ENCODE measurements at regions not wholly inside any gene's neighbourhood (a gene's known extent, or its start where the extent isn't known, plus 50 kb on each side); places are given as distances from the start of the nearest gene placed in this dataset.
"Not testable (repeated sequence)": the region's sequence is repeated elsewhere in the genome, so short reads cannot be mapped to it uniquely, and the experiment has no call there.

- no peak for DNase-seq
- no peak for ATAC-seq
- intact Hi-C loops (cut with DNase I, micrococcal nuclease) = no loop called here
Observed at GRCh38 chr16:24624102-24624501, 84.7 kb downstream of the RBBP6 start.

GRCh38 chr16:24626256-24626655 is 86.9 kb downstream of the RBBP6 start:
- no peak for DNase-seq
- ATAC-seq = no peak
- intact Hi-C loops (cut with DNase I, micrococcal nuclease) = no loop called here

DNA sequence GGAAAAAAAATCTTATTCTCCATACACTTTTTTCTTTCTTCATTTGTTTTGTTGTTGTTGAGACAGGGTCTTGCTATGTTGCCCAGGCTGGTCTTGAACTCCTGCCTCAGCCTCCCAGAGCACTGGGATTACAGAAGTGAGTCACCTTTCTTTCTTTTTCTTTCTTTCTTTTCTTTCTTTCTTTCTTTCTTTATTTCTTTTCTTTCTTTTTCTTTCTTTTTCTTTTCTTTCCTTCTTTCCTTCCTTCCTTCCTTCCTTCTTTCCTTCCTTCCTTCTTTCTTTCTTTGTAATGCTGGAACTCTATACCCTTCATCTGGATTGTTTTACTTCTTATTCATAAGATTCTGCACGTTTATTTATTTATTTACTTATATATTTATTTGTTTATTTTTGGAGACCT is 94.5 kb upstream of the TNRC6A start:
- no peak for ATAC-seq
- no peak for DNase-seq
- intact Hi-C loops (cut with DNase I, micrococcal nuclease) = no loop called here

GRCh38 chr16:24635900-24636610 is 93.4 kb upstream of the TNRC6A start:
- no peak for ATAC-seq
- intact Hi-C loops (cut with DNase I, micrococcal nuclease) = no loop called here
- peak; percentile 52 to 68 for DNase-seq

GRCh38 chr16:24639769-24640168 is 89.7 kb upstream of the TNRC6A start:
- no peak for DNase-seq
- ATAC-seq = no peak
- intact Hi-C loops (cut with DNase I, micrococcal nuclease) = no loop called here

DNA sequence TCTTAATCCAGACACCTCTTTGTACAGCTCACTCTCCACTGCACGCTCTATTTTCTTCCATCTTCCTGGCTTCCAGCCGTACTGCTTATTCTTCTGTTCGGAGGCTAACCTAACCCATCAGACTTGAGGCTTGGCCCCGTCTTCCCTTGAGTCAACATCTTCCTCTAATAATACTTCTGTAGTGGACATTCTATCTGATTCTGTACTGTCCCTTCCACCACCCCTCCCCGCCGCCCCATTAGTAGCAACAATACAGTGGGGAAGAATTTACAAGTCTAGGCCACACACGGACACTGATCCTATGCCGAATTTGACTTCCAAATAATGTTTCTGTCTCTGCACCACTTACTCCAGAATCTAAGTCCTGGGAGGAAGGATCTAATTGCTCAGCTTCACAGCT is 86.0 kb upstream of the TNRC6A start:
- DNase-seq (no peak), ATAC-seq (no peak)
- intact Hi-C loops (cut with DNase I, micrococcal nuclease) = no loop called here

DNA sequence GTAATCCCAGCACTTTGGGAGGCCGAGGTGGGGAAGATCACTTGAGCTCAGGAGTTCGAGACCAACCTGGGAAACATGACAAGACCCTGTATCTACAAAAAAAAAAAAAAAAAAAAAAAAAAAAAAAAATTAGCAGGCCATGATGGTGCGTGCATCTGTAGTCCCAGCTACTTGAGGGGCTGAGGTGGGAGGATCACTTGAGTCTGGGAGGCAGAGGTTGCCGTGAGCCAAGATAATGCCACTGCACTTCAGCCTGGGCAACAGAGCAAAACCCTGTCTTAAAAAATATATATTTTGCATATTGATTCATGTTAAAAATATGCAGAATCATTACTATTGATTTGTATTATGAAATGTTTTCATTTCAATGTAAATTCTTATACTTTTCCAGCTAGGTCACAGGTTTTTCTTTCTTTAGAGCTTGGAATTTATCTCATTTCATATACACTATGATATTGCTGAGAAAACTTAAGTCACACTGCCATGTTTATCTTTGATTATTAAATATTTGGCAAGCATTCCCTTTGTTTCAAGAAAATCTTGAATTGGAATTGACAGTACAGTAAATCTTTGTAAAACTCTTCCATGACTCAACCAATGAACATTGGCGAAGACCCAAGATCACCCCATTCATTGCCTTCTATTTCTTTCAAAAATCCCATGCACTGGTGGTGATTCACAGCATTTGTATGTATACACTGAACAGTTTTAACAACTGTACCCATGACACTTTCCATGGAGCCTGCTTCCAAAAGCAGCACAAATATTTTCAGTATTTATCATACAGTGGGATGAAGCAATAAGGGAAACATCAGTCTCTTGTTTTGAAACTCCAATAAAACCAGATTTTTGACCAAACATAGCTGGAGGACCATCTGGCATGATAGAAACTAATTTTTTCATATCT is 83.5 kb upstream of the TNRC6A start:
- DNase-seq (no peak), ATAC-seq (no peak)
- intact Hi-C loops (cut with DNase I, micrococcal nuclease) = no loop called here

GRCh38 chr16:24646646-24646995 is 82.8 kb upstream of the TNRC6A start:
- ATAC-seq = no peak
- DNase-seq = no peak
- intact Hi-C loops (cut with DNase I, micrococcal nuclease) = no loop called here

DNA sequence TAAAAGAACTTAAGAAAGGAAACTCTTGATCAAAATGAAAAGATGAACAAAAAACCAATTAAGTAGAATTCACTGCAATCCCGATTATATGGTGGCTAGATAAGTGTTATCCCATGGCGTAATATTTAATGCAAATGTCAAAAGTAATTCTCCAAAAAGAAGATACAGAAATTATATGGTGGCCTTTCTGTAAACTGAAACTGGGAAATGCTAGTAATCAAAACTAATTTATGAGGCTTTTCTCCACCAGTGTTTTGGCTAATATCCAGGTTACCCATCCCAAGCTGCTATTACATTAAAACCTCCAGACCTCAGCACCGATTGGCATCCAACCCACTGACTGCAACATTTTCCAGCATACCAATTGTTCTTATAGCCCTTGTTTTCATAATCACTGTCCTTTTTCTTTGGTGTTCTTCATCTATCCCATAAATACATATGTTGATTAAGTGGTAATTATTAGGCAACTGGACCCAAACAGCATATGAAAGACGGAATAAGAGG is 77.2 kb upstream of the TNRC6A start:
- no peak for ATAC-seq
- no peak for DNase-seq
- intact Hi-C loops (cut with DNase I, micrococcal nuclease) = no loop called here

DNA sequence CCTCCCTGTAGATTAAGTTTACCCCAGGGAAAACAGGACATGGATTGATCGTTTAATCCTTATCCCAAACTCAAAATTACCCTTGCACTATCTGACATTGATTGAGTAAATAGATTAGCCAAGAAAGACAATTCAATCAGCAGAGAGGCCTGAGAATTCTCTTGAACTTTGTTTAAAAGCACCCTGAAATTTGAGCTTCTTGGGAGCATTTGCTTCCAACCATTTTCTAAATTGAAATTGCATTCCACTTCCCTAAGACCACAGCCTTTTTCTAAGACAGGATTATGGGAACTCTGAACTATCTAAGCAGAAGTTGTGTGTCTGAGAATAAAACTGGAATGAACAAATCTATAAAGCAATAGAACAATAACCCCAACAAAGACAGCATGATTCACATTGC is 76.6 kb upstream of the TNRC6A start:
- ATAC-seq (no peak), DNase-seq (no peak)
- intact Hi-C loops (cut with DNase I, micrococcal nuclease) = no loop called here

- DNase-seq (no peak), ATAC-seq (no peak)
- intact Hi-C loops (cut with DNase I, micrococcal nuclease) = no loop called here
Observed at GRCh38 chr16:24653725-24654124, 75.7 kb upstream of the TNRC6A start.

GRCh38 chr16:24665942-24666341 is 63.5 kb upstream of the TNRC6A start:
- DNase-seq; ATAC-seq; intact Hi-C loops (cut with DNase I, micrococcal nuclease): not testable (repeated sequence)

- no peak for DNase-seq
- no peak for ATAC-seq
- intact Hi-C loops (cut with DNase I, micrococcal nuclease) = no loop called here
Observed at GRCh38 chr16:24667244-24667764, 62.1 kb upstream of the TNRC6A start.

- ATAC-seq (no peak), DNase-seq (no peak)
Observed at GRCh38 chr16:24668481-24669061, 60.9 kb upstream of the TNRC6A start.

GRCh38 chr16:24670623-24671454 is 58.6 kb upstream of the TNRC6A start:
- DNase-seq (peak; percentile 6 to 37), ATAC-seq (no peak)
- intact Hi-C loops (cut with DNase I, micrococcal nuclease) = no loop called here

More at GRCh38 chr16:24668481-24669061, 60.9 kb upstream of the TNRC6A start:
- intact Hi-C loops (cut with DNase I, micrococcal nuclease) = no loop called here

DNA sequence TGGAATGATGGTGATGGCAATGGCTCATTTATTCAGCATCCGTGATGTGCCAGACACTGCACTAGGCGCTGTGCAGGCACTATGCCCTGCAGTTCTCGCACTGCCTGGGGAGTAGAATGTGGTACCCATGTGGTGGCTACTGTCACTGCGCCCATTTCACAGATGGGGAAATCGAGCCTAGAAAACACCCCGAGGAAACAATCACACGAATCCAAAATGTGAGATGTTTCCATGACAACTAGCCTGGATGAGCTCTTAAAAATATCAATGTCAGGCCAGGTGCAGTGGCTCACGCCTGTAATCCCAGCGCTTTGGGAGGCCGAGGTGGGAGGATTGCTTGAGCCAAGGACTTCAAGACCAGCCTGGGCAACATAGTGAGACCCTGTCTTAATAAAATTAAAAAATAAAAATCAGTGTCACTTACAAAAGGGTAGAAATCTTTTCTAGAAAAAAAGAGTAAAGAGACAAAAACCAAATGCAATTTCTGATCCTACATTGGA is 57.9 kb upstream of the TNRC6A start:
- DNase-seq (no peak), ATAC-seq (no peak)
- intact Hi-C loops (cut with DNase I, micrococcal nuclease) = no loop called here

GRCh38 chr16:24673155-24673554 is 56.3 kb upstream of the TNRC6A start:
- ATAC-seq (no peak), DNase-seq (no peak)
- intact Hi-C loops (cut with DNase I, micrococcal nuclease) = no loop called here

- DNase-seq (no peak), ATAC-seq (no peak)
- intact Hi-C loops (cut with DNase I, micrococcal nuclease) = no loop called here
Observed at GRCh38 chr16:24674877-24675276, 54.6 kb upstream of the TNRC6A start.

GRCh38 chr16:24677388-24677787 is 52.1 kb upstream of the TNRC6A start:
- DNase-seq = no peak
- ATAC-seq = no peak
- intact Hi-C loops (cut with DNase I, micrococcal nuclease) = no loop called here
